ENCODE measurements at regions not wholly inside any gene's neighbourhood (a gene's known extent, or its start where the extent isn't known, plus 50 kb on each side); places are given as distances from the start of the nearest gene placed in this dataset.

DNA sequence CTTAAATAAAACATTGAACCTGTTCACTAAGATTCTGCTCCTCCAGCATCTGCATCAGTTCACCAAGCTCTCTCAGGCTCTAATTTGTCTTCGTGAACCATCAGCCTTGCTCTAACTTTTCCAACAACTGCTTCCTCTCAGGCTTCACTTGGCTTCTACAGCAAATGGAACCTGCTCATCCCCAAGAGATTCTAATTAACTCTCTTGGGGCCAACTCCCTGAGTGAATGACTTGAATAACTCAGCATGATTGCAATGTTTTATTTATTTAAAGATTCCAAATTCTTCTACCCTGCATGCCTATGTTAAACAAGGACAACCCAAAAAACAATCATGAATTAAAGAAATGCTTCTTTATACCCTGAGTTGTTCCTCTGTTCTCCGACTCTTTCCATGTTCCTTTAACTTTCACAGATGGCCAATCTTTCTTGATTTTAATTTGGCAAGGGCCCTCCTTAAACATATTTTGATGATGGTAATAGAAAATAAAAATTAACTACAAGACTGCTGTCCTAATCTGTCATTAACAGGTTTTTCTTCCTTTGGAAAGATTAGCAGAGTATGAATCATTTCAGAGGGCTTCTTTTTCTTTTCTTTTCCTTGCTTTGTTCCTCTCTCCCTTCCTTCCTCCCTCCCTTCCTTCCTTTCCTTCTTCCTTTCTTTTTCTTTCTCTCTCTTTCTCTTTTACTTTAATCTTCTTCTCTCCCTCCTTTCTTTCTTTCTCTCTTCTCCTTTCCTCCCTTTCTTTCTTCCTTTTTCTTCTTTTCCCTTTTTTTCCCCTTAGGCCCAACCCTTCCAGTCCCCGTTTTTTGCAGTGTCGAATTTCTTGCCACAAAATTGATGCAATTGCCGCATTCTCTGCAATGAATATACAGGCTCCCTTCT lies 195.0 kb upstream of the RHOBTB1 start:
- no peaks in the 10 kb centered on the region for H3K27me3 ChIP-seq (ENCODE audit: control insufficient read depth in 1 of 2, insufficient read depth in 2 of 2, low read length in 2 of 2)
- H3K4me1 ChIP-seq (ENCODE audit: insufficient read depth, low read length) = peaks cover 7% of the 10 kb centered on the region
- H3K9me3 ChIP-seq (ENCODE audit: low read length) = no peaks in the 10 kb centered on the region
- no peak overlapping the region for H3K4me3 ChIP-seq (ENCODE audit: low read depth in 1 of 2, low read length in 2 of 2)
- no peaks in the 10 kb centered on the region for H3K36me3 ChIP-seq (ENCODE audit: insufficient read depth, low read length)
- H3K9ac ChIP-seq (ENCODE audit: low read length) = no peak overlapping the region
- H3K27ac ChIP-seq (ENCODE audit: low read depth, low read length) = no peak overlapping the region

DNA sequence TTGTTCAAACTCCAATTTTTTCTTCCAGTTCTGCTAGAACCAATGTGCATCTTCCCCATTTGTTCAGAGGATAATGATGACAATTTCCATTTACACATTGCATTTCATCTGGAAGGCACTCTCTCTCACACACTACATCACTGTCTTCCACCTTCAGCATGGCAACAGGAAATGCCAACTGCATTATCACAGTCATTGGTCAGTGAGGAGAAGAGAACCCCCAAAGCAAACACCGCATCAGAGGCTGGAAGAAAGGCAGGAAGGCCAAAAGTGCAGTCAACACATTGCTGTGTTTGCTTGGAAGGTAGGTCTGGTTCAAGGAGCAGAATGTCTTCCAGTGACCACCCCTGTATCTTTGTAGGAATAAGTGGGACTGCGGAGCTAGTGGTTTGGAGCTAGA lies 192.2 kb upstream of the RHOBTB1 start:
- no peak overlapping the region for H3K9ac ChIP-seq (ENCODE audit: low read length)
- no peaks in the 10 kb centered on the region for H3K27me3 ChIP-seq (ENCODE audit: control insufficient read depth in 1 of 2, insufficient read depth in 2 of 2, low read length in 2 of 2)
- peaks cover 7% of the 10 kb centered on the region for H3K4me1 ChIP-seq (ENCODE audit: insufficient read depth, low read length)
- no peak overlapping the region for H3K4me3 ChIP-seq (ENCODE audit: low read depth in 1 of 2, low read length in 2 of 2)
- H3K27ac ChIP-seq (ENCODE audit: low read depth, low read length) = no peak overlapping the region
- no peaks in the 10 kb centered on the region for H3K9me3 ChIP-seq (ENCODE audit: low read length)
- H3K36me3 ChIP-seq (ENCODE audit: insufficient read depth, low read length) = no peaks in the 10 kb centered on the region

GRCh38 chr10:61135276-61135721 lies 191.3 kb upstream of the RHOBTB1 start:
- Histone ChIP-seq H3K9me3 (ENCODE audit: low read length) (no peaks in the 10 kb centered on the region), H3K4me1 (ENCODE audit: insufficient read depth, low read length) (no peaks in the 10 kb centered on the region), H3K27ac (ENCODE audit: low read depth, low read length) (no peak overlapping the region), H3K36me3 (ENCODE audit: insufficient read depth, low read length) (no peaks in the 10 kb centered on the region), H3K4me3 (ENCODE audit: low read depth in 1 of 2, low read length in 2 of 2) (no peak overlapping the region), H3K27me3 (ENCODE audit: control insufficient read depth in 1 of 2, insufficient read depth in 2 of 2, low read length in 2 of 2) (no peaks in the 10 kb centered on the region), H3K9ac (ENCODE audit: low read length) (no peak overlapping the region)

GRCh38 chr10:61130366-61130765 lies 186.4 kb upstream of the RHOBTB1 start:
- Histone ChIP-seq H3K9ac (ENCODE audit: low read length) (no peak overlapping the region), H3K4me3 (ENCODE audit: low read depth in 1 of 2, low read length in 2 of 2) (no peak overlapping the region), H3K27me3 (ENCODE audit: control insufficient read depth in 1 of 2, insufficient read depth in 2 of 2, low read length in 2 of 2) (no peaks in the 10 kb centered on the region), H3K27ac (ENCODE audit: low read depth, low read length) (no peak overlapping the region), H3K4me1 (ENCODE audit: insufficient read depth, low read length) (no peaks in the 10 kb centered on the region), H3K9me3 (ENCODE audit: low read length) (no peaks in the 10 kb centered on the region), H3K36me3 (ENCODE audit: insufficient read depth, low read length) (no peaks in the 10 kb centered on the region)

- Histone ChIP-seq H3K4me1 (ENCODE audit: insufficient read depth, low read length) (no peaks in the 10 kb centered on the region), H3K9ac (ENCODE audit: low read length) (no peak overlapping the region), H3K9me3 (ENCODE audit: low read length) (no peaks in the 10 kb centered on the region), H3K27me3 (ENCODE audit: control insufficient read depth in 1 of 2, insufficient read depth in 2 of 2, low read length in 2 of 2) (no peaks in the 10 kb centered on the region), H3K27ac (ENCODE audit: low read depth, low read length) (no peak overlapping the region), H3K4me3 (ENCODE audit: low read depth in 1 of 2, low read length in 2 of 2) (no peak overlapping the region), H3K36me3 (ENCODE audit: insufficient read depth, low read length) (no peaks in the 10 kb centered on the region)
Measured at GRCh38 chr10:61128196-61128595, 184.2 kb upstream of the RHOBTB1 start.

- H3K36me3 ChIP-seq (ENCODE audit: insufficient read depth, low read length) = no peaks in the 10 kb centered on the region
- no peaks in the 10 kb centered on the region for H3K27me3 ChIP-seq (ENCODE audit: control insufficient read depth in 1 of 2, insufficient read depth in 2 of 2, low read length in 2 of 2)
- H3K9me3 ChIP-seq (ENCODE audit: low read length) = no peaks in the 10 kb centered on the region
- no peak overlapping the region for H3K4me3 ChIP-seq (ENCODE audit: low read depth in 1 of 2, low read length in 2 of 2)
- H3K4me1 ChIP-seq (ENCODE audit: insufficient read depth, low read length) = no peaks in the 10 kb centered on the region
- H3K9ac ChIP-seq (ENCODE audit: low read length) = no peak overlapping the region
- H3K27ac ChIP-seq (ENCODE audit: low read depth, low read length) = no peak overlapping the region
Measured at GRCh38 chr10:61125560-61126170, 181.7 kb upstream of the RHOBTB1 start.

DNA sequence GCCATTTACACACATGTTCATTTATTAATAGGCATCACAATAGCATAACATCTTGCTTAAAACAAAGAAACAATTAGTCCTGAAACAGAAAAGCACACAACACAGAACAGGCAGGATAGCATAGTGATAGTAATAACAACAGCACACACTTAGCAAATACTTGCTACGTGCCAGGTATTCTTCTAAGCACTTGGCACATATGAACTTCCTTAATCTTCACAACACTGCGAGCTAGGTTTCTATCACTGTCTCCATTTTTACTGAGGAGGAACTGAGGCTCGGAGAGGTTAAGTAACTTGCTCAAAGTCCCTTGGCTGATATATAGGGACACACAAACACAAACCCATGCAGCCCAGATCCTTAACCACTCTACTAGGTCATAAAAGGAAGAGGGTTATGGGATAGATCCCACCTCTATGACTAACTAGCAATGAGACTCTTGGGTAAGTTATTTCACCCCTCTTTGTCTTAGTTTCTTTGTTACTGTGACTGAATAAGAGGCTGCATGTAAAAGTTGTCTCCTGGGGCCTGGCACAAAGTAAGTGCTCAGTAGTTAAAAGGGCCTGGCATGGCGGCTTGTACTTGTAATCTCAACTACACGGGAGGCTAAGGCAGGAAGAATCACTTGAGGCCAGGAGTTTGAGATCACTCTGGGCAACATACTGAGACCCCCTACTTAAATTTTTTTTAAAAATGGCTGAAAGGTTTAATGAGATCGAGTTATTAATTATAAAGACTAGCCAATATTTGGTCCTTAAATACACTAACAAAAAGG lies 181.0 kb upstream of the RHOBTB1 start:
- Histone ChIP-seq H3K4me1 (ENCODE audit: insufficient read depth, low read length) (no peaks in the 10 kb centered on the region), H3K4me3 (ENCODE audit: low read depth in 1 of 2, low read length in 2 of 2) (no peak overlapping the region), H3K9ac (ENCODE audit: low read length) (no peak overlapping the region), H3K9me3 (ENCODE audit: low read length) (no peaks in the 10 kb centered on the region), H3K27me3 (ENCODE audit: control insufficient read depth in 1 of 2, insufficient read depth in 2 of 2, low read length in 2 of 2) (no peaks in the 10 kb centered on the region), H3K36me3 (ENCODE audit: insufficient read depth, low read length) (no peaks in the 10 kb centered on the region), H3K27ac (ENCODE audit: low read depth, low read length) (no peak overlapping the region)

DNA sequence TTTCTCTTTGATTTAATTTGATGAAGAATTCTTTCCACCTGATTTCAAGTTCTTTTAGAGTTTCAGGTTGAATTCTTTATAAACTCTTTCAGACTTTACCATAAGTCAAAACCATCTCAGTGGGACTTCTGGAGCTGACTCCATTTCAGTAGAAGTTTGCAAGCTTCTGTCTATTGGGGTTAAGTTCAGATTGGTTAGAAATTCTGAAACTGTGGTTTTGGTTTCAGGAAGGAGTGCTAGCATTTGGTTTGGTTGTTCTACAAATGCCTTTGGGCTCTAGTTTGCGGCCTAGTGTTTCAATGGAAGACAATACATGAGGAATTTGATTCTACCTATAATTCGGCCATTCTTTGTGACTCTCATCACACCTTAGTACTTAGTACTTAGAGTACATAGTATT lies 176.8 kb upstream of the RHOBTB1 start:
- no peak overlapping the region for H3K9ac ChIP-seq (ENCODE audit: low read length)
- no peak overlapping the region for H3K4me3 ChIP-seq (ENCODE audit: low read depth in 1 of 2, low read length in 2 of 2)
- H3K4me1 ChIP-seq (ENCODE audit: insufficient read depth, low read length) = no peaks in the 10 kb centered on the region
- H3K27ac ChIP-seq (ENCODE audit: low read depth, low read length) = no peak overlapping the region
- H3K36me3 ChIP-seq (ENCODE audit: insufficient read depth, low read length) = no peaks in the 10 kb centered on the region
- H3K27me3 ChIP-seq (ENCODE audit: control insufficient read depth in 1 of 2, insufficient read depth in 2 of 2, low read length in 2 of 2) = no peaks in the 10 kb centered on the region
- H3K9me3 ChIP-seq (ENCODE audit: low read length) = no peaks in the 10 kb centered on the region

DNA sequence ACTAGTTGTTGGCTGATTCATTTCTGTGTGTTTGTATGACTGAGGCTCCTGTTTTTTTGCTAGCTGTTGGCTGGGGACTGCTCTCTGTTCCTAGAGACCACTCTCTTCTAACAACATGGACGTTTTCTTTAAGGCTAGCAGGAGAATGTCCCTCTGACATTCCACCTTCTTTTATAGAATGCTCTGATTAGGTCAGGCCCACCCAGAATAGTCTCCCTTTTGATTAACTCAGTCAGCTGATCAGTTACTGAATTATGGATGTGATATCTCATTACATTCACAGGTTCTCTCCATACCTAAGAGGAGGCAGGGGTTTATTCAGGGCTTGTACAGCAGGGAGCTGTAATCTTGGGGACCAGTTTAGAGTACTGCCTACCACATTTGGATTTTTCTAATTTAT lies 175.6 kb upstream of the RHOBTB1 start:
- no peak overlapping the region for H3K27ac ChIP-seq (ENCODE audit: low read depth, low read length)
- H3K27me3 ChIP-seq (ENCODE audit: control insufficient read depth in 1 of 2, insufficient read depth in 2 of 2, low read length in 2 of 2) = no peaks in the 10 kb centered on the region
- no peak overlapping the region for H3K9ac ChIP-seq (ENCODE audit: low read length)
- H3K9me3 ChIP-seq (ENCODE audit: low read length) = no peaks in the 10 kb centered on the region
- no peak overlapping the region for H3K4me3 ChIP-seq (ENCODE audit: low read depth in 1 of 2, low read length in 2 of 2)
- H3K4me1 ChIP-seq (ENCODE audit: insufficient read depth, low read length) = no peaks in the 10 kb centered on the region
- H3K36me3 ChIP-seq (ENCODE audit: insufficient read depth, low read length) = no peaks in the 10 kb centered on the region

DNA sequence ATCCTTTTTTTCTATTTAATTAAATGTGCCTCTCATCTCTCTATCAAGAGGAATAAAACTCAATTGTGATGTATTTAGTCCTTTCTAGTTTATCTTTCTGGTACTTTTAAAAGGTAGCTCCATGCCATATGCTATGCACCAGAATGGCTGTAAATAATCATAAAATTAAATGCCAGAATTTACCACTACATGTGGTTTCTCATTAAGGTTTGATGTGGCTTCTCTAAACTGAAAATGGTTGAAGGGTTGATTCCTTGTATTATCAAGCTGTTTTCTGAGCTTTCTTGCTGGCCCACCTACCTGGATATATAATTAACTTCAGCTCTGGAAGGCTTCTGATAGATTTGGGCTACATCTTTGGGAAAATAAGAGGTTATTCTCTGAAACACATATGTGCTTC lies 171.9 kb upstream of the RHOBTB1 start:
- H3K9me3 ChIP-seq (ENCODE audit: low read length) = no peaks in the 10 kb centered on the region
- no peak overlapping the region for H3K27ac ChIP-seq (ENCODE audit: low read depth, low read length)
- no peak overlapping the region for H3K4me3 ChIP-seq (ENCODE audit: low read depth in 1 of 2, low read length in 2 of 2)
- no peak overlapping the region for H3K9ac ChIP-seq (ENCODE audit: low read length)
- no peaks in the 10 kb centered on the region for H3K27me3 ChIP-seq (ENCODE audit: control insufficient read depth in 1 of 2, insufficient read depth in 2 of 2, low read length in 2 of 2)
- H3K36me3 ChIP-seq (ENCODE audit: insufficient read depth, low read length) = no peaks in the 10 kb centered on the region
- H3K4me1 ChIP-seq (ENCODE audit: insufficient read depth, low read length) = no peaks in the 10 kb centered on the region

DNA sequence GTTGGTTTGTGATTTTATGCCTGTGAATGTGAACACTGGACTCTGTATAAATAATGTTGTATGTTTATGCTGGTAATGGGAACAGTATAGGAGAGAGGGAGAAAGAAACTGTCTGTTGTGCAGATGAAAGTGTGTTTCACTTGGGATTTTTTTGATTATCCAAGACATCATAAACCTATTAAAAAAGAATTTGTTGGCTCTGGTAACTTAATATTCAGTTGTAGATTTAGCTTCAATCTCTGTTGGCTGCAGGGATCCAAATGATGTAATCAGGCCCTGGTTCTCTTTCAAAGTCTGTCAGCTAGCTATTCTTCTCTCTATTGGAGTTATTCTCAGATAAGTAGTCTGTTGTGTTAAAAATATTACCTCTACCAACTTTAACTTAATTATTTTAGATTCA lies 168.8 kb upstream of the RHOBTB1 start:
- no peaks in the 10 kb centered on the region for H3K9me3 ChIP-seq (ENCODE audit: low read length)

More for the DNA sequence above, 168.8 kb upstream of the RHOBTB1 start:
- Histone ChIP-seq H3K9ac (ENCODE audit: low read length) (no peak overlapping the region), H3K4me1 (ENCODE audit: insufficient read depth, low read length) (no peaks in the 10 kb centered on the region), H3K4me3 (ENCODE audit: low read depth in 1 of 2, low read length in 2 of 2) (no peak overlapping the region), H3K27ac (ENCODE audit: low read depth, low read length) (no peak overlapping the region), H3K27me3 (ENCODE audit: control insufficient read depth in 1 of 2, insufficient read depth in 2 of 2, low read length in 2 of 2) (no peaks in the 10 kb centered on the region), H3K36me3 (ENCODE audit: insufficient read depth, low read length) (no peaks in the 10 kb centered on the region)
